H1 (cell line): ENCODE measurements at regions not wholly inside any gene's neighbourhood (a gene's known extent, or its start where the extent isn't known, plus 50 kb on each side); places are given as distances from the start of the nearest gene placed in this dataset.

Experiments
- ASH2L ChIP-seq: fragments of 200-600, 300-600 bp; sonication (generic); IDR thresholded peaks from one replicate; pipeline ENCODE4 v1.7.1; 2017; ENCODE audit warnings: low read length
- CHD1 ChIP-seq: IDR thresholded peaks from 2 replicates; pipeline ENCODE4 v1.6.1; 2012; ENCODE audit warnings: low read depth, low read length, improper control_type of control experiment
- CHD2 ChIP-seq: IDR thresholded peaks from 2 replicates; pipeline ENCODE4 v1.6.1; 2012; ENCODE audit warnings: low read length, improper control_type of control experiment
- CHD7 ChIP-seq: fragments of 300-600 bp; sonication (generic); IDR thresholded peaks from 2 replicates; pipeline ENCODE4 v1.7.1; 2012; ENCODE audit warnings: low read length, moderate library complexity, mild to moderate bottlenecking, inconsistent platforms; ENCODE audit not compliant: insufficient replicate concordance
- EGR1 ChIP-seq: IDR thresholded peaks from 2 replicates; pipeline ENCODE4 v1.6.1; 2011; ENCODE audit warnings: low read depth, low read length, borderline replicate concordance
- EZH2 ChIP-seq: fragments of 200-600 bp; sonication (generic); IDR thresholded peaks from 2 replicates; pipeline ENCODE4 v1.7.1; 2012; ENCODE audit warnings: low read depth, mild to moderate bottlenecking, moderate library complexity, low read length, inconsistent platforms; ENCODE audit not compliant: severe bottlenecking
- GTF2F1 ChIP-seq: IDR thresholded peaks from 2 replicates; pipeline ENCODE4 v1.6.1; 2012; ENCODE audit warnings: low read depth, low read length, improper control_type of control experiment, borderline replicate concordance
- JUND ChIP-seq: IDR thresholded peaks from 2 replicates; pipeline ENCODE4 v1.6.1; 2011; ENCODE audit warnings: mild to moderate bottlenecking, improper control_type of control experiment, low read length
- SIN3A ChIP-seq, 2 experiments: IDR thresholded peaks in 1 of 2; conservative IDR thresholded peaks in 1 of 2; 2 replicates each; pipeline ENCODE4 v1.6.1; 2011 to 2012; ENCODE audit warnings: low read length in 2 of 2, improper control_type of control experiment in 1 of 2, low read depth in 1 of 2, mild to moderate bottlenecking in 1 of 2

DNA sequence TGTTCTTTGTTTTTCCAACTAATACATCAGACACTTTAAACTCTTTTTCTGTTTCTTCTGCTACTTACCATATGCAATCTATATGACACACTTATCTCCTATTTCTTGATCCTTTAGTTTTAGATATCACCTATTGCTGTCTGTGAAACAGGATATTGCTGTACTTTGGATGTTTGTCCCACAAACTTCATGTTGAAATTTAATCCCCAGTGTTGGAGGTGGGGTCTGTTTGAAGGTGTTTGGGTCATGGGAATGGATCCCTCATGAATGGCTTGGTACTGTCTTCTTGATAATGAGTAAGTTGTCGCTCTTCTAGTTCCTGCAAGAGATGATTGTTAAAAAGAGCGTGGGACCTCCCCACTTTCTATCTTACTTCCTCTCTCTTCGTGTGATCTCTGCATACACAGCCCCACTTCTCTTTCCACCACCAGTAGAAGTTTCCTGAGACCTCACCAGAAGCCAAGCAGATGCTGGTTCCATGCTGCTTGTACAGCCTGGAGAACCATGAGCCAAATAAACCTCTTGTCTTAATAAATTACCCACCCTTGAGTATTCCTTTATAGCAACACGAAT, 244.2 kb downstream of the NHLRC3 start (continued):
- TF ChIP-seq CHD7 (no peak), SIN3A (conservative IDR thresholded peaks at IDR 0.05 in 1 of 2, IDR thresholded peaks at IDR 0.05 in 1 of 2; ENCODE audit: low read depth in 1 of 2, low read length in 2 of 2) (no peak), EGR1 (no peak), CHD1 (no peak), EZH2 (no peak), CHD2 (no peak), ASH2L (no peak), GTF2F1 (no peak), JUND (no peak)
